Esophagus squamous epithelium (tissue), 5 donors: ENCODE measurements at regions not wholly inside any gene's neighbourhood (a gene's known extent, or its start where the extent isn't known, plus 50 kb on each side); places are given as distances from the start of the nearest gene placed in this dataset.

ENCODE experiments used
- DNase-seq: peaks from one replicate; lab custom pipeline; 2025; lab: John Stamatoyannopoulos, UW
- H3K27ac ChIP-seq, 4 donors: fragments of 200-600 bp; sonication (generic); one replicate each; pipeline ENCODE4 v1.5.1; 2016 to 2019; ENCODE audit warnings: mild to moderate bottlenecking in 1 of 4
- H3K27me3 ChIP-seq, 4 donors: fragments of 200-600 bp; sonication (generic); 1 replicate in 3 of 4; 2 replicates in 1 of 4; pipeline versions ENCODE4 v1.5.1 to v1.6.0; 2017 to 2021; ENCODE audit warnings: antibody characterized with exemption in 1 of 4
- H3K36me3 ChIP-seq, 3 donors: fragments of 200-600 bp; sonication (generic); one replicate each; pipeline ENCODE4 v1.5.1; 2016 to 2019
- H3K4me1 ChIP-seq, 3 donors: fragments of 200-600 bp; sonication (generic); one replicate each; pipeline ENCODE4 v1.5.1; 2017 to 2019
- H3K4me3 ChIP-seq, 4 donors: fragments of 200-600 bp; sonication (generic); 1 replicate in 3 of 4; 2 replicates in 1 of 4; pipeline ENCODE4 v1.5.1; 2016 to 2019; ENCODE audit warnings: mild to moderate bottlenecking in 2 of 4, moderate library complexity in 1 of 4
- H3K9me3 ChIP-seq, 3 donors: fragments of 200-600 bp; sonication (generic); one replicate each; pipeline ENCODE4 v1.5.1; 2016 to 2019
- CTCF ChIP-seq, 6 experiments: fragments of 450-650 bp in 4 of 6; fragments of 200-600 bp in 2 of 6; sonication (generic) in 2 of 6; IDR thresholded peaks; one replicate each; pipeline ENCODE4 v1.5.1; 2016 to 2019; ENCODE audit warnings: antibody characterized with exemption in 6 of 6, mild to moderate bottlenecking in 4 of 6, moderate library complexity in 4 of 6
- POLR2A ChIP-seq, 4 donors: fragments of 450-650 bp; IDR thresholded peaks; one replicate each; pipeline ENCODE4 v1.6.1; 2017; ENCODE audit warnings: antibody characterized with exemption in 4 of 4, mild to moderate bottlenecking in 4 of 4, moderate library complexity in 3 of 4
- WGBS, 2 donors: methylation state at CpG; one replicate each; pipeline ENCODE4 v1.1.5; 2018; 5-methylcytosine and 5-hydroxymethylcytosine counted together
- intact Hi-C: fragments of 100-400 bp; cut with DNase I; formaldehyde crosslinking; loops from one replicate; pipeline ENCODE4 v1.15.0; 2022
- donor health status: DM: yes; HTN: yes; CAD: no.

- Histone ChIP-seq H3K36me3 (no peaks in the 10 kb centered on the region), H3K27me3 (no peaks in the 10 kb centered on the region), H3K27ac (no peak overlapping the region), H3K9me3 (no peaks in the 10 kb centered on the region), H3K4me3 (no peak overlapping the region), H3K4me1 (no peaks in the 10 kb centered on the region)
- no peak for DNase-seq
- TF ChIP-seq CTCF (IDR thresholded peaks at IDR 0.05): no peak
- TF ChIP-seq POLR2A (IDR thresholded peaks at IDR 0.05): no peak
- intact Hi-C loops: no loop called here
- WGBS, 2 donors: 44 to 61% methylated on average over 2 of the region's 2 CpGs
Observed at GRCh38 chrX:43140582-43140981, 362.6 kb upstream of the PPP1R2C start.

DNA sequence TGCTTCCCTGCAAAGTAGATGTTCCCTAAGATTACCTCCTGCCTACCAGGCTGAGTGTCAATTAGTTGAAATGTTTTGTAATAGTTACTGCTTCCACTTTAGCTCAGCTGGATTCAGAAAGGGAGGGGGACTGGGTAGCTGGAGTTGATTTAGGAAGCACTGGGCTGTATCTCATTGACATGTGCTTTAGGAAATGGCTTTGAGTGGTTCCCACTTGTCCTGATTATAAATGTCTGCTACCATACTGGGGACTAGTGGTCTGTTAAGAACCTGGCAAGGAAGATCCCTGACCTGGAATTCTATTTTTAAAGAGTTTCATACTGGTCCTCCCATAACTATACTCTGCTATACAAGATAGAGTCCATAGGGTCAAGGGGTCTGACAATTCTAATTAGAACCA, 363.9 kb upstream of the PPP1R2C start:
- TF ChIP-seq POLR2A (IDR thresholded peaks at IDR 0.05) (no peak), CTCF (IDR thresholded peaks at IDR 0.05) (no peak)
- H3K4me1 ChIP-seq: no peaks in the 10 kb centered on the region
- no peak overlapping the region for H3K4me3 ChIP-seq
- intact Hi-C loops: no loop called here
- no peak overlapping the region for H3K27ac ChIP-seq
- no peaks in the 10 kb centered on the region for H3K27me3 ChIP-seq
- H3K36me3 ChIP-seq: no peaks in the 10 kb centered on the region
- H3K9me3 ChIP-seq: no peaks in the 10 kb centered on the region
- no peak for DNase-seq

GRCh38 chrX:43148305-43148704, 370.3 kb upstream of the PPP1R2C start:
- no peaks in the 10 kb centered on the region for H3K36me3 ChIP-seq
- H3K4me3 ChIP-seq: no peak overlapping the region
- intact Hi-C loops: no loop called here
- H3K27me3 ChIP-seq: no peaks in the 10 kb centered on the region
- WGBS, 2 donors: 63 to 66% methylated on average over 3 of the region's 3 CpGs
- no peak for DNase-seq
- no peaks in the 10 kb centered on the region for H3K9me3 ChIP-seq
- TF ChIP-seq POLR2A (IDR thresholded peaks at IDR 0.05) (no peak), CTCF (IDR thresholded peaks at IDR 0.05) (no peak)
- no peaks in the 10 kb centered on the region for H3K4me1 ChIP-seq
- no peak overlapping the region for H3K27ac ChIP-seq

- intact Hi-C loops: no loop called here
- H3K9me3 ChIP-seq: no peaks in the 10 kb centered on the region
- H3K27me3 ChIP-seq: no peaks in the 10 kb centered on the region
- H3K4me1 ChIP-seq: no peaks in the 10 kb centered on the region
- H3K36me3 ChIP-seq: no peaks in the 10 kb centered on the region
- 63 to 83% methylated on average over 5 of the region's 5 CpGs for WGBS, 2 donors
- DNase-seq: no peak
- TF ChIP-seq CTCF (IDR thresholded peaks at IDR 0.05): no peak
- TF ChIP-seq POLR2A (IDR thresholded peaks at IDR 0.05): no peak
- H3K27ac ChIP-seq: no peak overlapping the region
- H3K4me3 ChIP-seq: no peak overlapping the region
Observed at GRCh38 chrX:43165343-43165920, 387.5 kb upstream of the PPP1R2C start.

- no peak overlapping the region for H3K4me3 ChIP-seq
- no peaks in the 10 kb centered on the region for H3K4me1 ChIP-seq
- TF ChIP-seq CTCF (IDR thresholded peaks at IDR 0.05) (no peak), POLR2A (IDR thresholded peaks at IDR 0.05) (no peak)
- no peaks in the 10 kb centered on the region for H3K27me3 ChIP-seq
- intact Hi-C loops: no loop called here
- H3K9me3 ChIP-seq: no peaks in the 10 kb centered on the region
- DNase-seq: no peak
- no peak overlapping the region for H3K27ac ChIP-seq
- no peaks in the 10 kb centered on the region for H3K36me3 ChIP-seq
Observed at GRCh38 chrX:43166874-43167273, 388.9 kb upstream of the PPP1R2C start.
